ENCODE measurements at regions not wholly inside any gene's neighbourhood (a gene's known extent, or its start where the extent isn't known, plus 50 kb on each side); places are given as distances from the start of the nearest gene placed in this dataset.

- ATAC-seq (ENCODE audit: low read depth) (no peak), DNase-seq (ENCODE audit: low spot score in 2 of 2) (no peak)
- Mint-ChIP-seq H3K4me1 (no peaks in the 10 kb centered on the region), H3K4me3 (no peak overlapping the region), H3K27me3 (peaks cover 3% of the 10 kb centered on the region), H3K27ac (no peak overlapping the region), H3K36me3 (no peaks in the 10 kb centered on the region), H3K9me3 (peaks cover 10% of the 10 kb centered on the region)
These were observed 1027.0 kb downstream of the VRK1 start for GRCh38 chr14:97824218-97824617.

- Mint-ChIP-seq H3K27ac (no peak overlapping the region), H3K4me1 (no peaks in the 10 kb centered on the region), H3K4me3 (no peak overlapping the region), H3K27me3 (no peaks in the 10 kb centered on the region), H3K36me3 (no peaks in the 10 kb centered on the region), H3K9me3 (peaks cover 9% of the 10 kb centered on the region)
- no peak for ATAC-seq (ENCODE audit: low read depth)
- no peak for DNase-seq (ENCODE audit: low spot score in 2 of 2)
These were observed 1030.6 kb downstream of the VRK1 start for GRCh38 chr14:97827746-97828145.

- no peaks in the 10 kb centered on the region for H3K27me3 Mint-ChIP-seq
- ATAC-seq (ENCODE audit: low read depth) (no peak), DNase-seq (ENCODE audit: low spot score in 2 of 2) (no peak)
- no peaks in the 10 kb centered on the region for H3K4me1 Mint-ChIP-seq
- H3K36me3 Mint-ChIP-seq: no peaks in the 10 kb centered on the region
- no peak overlapping the region for H3K27ac Mint-ChIP-seq
- H3K9me3 Mint-ChIP-seq: peaks cover 6% of the 10 kb centered on the region
- no peak overlapping the region for H3K4me3 Mint-ChIP-seq
These were observed 1035.6 kb downstream of the VRK1 start for GRCh38 chr14:97832776-97833175.

GRCh38 chr14:97838986-97839385 lies 1041.8 kb downstream of the VRK1 start:
- H3K27me3 Mint-ChIP-seq: no peaks in the 10 kb centered on the region
- no peaks in the 10 kb centered on the region for H3K36me3 Mint-ChIP-seq
- no peak overlapping the region for H3K27ac Mint-ChIP-seq
- no peaks in the 10 kb centered on the region for H3K4me1 Mint-ChIP-seq
- no peak overlapping the region for H3K4me3 Mint-ChIP-seq
- H3K9me3 Mint-ChIP-seq: peaks cover 6% of the 10 kb centered on the region
- DNase-seq (ENCODE audit: low spot score in 2 of 2) (no peak), ATAC-seq (ENCODE audit: low read depth) (no peak)

- Mint-ChIP-seq H3K4me3 (no peak overlapping the region), H3K36me3 (no peaks in the 10 kb centered on the region), H3K9me3 (peaks cover 8% of the 10 kb centered on the region), H3K27me3 (no peaks in the 10 kb centered on the region), H3K4me1 (no peaks in the 10 kb centered on the region), H3K27ac (no peak overlapping the region)
- ATAC-seq (ENCODE audit: low read depth) (no peak), DNase-seq (ENCODE audit: low spot score in 2 of 2) (no peak)
These were observed 1043.0 kb downstream of the VRK1 start for GRCh38 chr14:97840159-97840558.

GRCh38 chr14:97841762-97842161 lies 1044.6 kb downstream of the VRK1 start:
- Mint-ChIP-seq H3K27ac (no peak overlapping the region), H3K4me3 (no peak overlapping the region), H3K9me3 (peaks cover 8% of the 10 kb centered on the region), H3K27me3 (no peaks in the 10 kb centered on the region), H3K36me3 (no peaks in the 10 kb centered on the region), H3K4me1 (no peaks in the 10 kb centered on the region)
- DNase-seq (ENCODE audit: low spot score in 2 of 2): no peak
- ATAC-seq (ENCODE audit: low read depth): no peak

- DNase-seq (ENCODE audit: low spot score in 2 of 2): no peak
- H3K27ac Mint-ChIP-seq: no peak overlapping the region
These were observed 1045.9 kb downstream of the VRK1 start for GRCh38 chr14:97843066-97843465.

GRCh38 chr14:97844042-97844441 lies 1046.9 kb downstream of the VRK1 start:
- H3K27me3 Mint-ChIP-seq: no peaks in the 10 kb centered on the region
- no peaks in the 10 kb centered on the region for H3K4me1 Mint-ChIP-seq
- no peak overlapping the region for H3K27ac Mint-ChIP-seq
- peaks cover 6% of the 10 kb centered on the region for H3K9me3 Mint-ChIP-seq
- no peaks in the 10 kb centered on the region for H3K36me3 Mint-ChIP-seq
- no peak overlapping the region for H3K4me3 Mint-ChIP-seq
- no peak for ATAC-seq (ENCODE audit: low read depth)
- DNase-seq (ENCODE audit: low spot score in 2 of 2): no peak

More at GRCh38 chr14:97843066-97843465, 1045.9 kb downstream of the VRK1 start:
- Mint-ChIP-seq H3K36me3 (no peaks in the 10 kb centered on the region), H3K27me3 (no peaks in the 10 kb centered on the region), H3K4me1 (no peaks in the 10 kb centered on the region), H3K9me3 (peaks cover 6% of the 10 kb centered on the region), H3K4me3 (no peak overlapping the region)
- ATAC-seq (ENCODE audit: low read depth): no peak

GRCh38 chr14:97846156-97846555 lies 1049.0 kb downstream of the VRK1 start:
- no peak overlapping the region for H3K4me3 Mint-ChIP-seq
- no peak for DNase-seq (ENCODE audit: low spot score in 2 of 2)
- peaks cover 6% of the 10 kb centered on the region for H3K9me3 Mint-ChIP-seq
- no peak for ATAC-seq (ENCODE audit: low read depth)
- H3K27ac Mint-ChIP-seq: no peak overlapping the region
- no peaks in the 10 kb centered on the region for H3K27me3 Mint-ChIP-seq
- H3K4me1 Mint-ChIP-seq: no peaks in the 10 kb centered on the region
- no peaks in the 10 kb centered on the region for H3K36me3 Mint-ChIP-seq

GRCh38 chr14:97848317-97848980 lies 1051.3 kb downstream of the VRK1 start:
- Mint-ChIP-seq H3K9me3 (peaks cover 4% of the 10 kb centered on the region), H3K27ac (no peak overlapping the region), H3K4me1 (no peaks in the 10 kb centered on the region), H3K36me3 (no peaks in the 10 kb centered on the region), H3K27me3 (no peaks in the 10 kb centered on the region), H3K4me3 (no peak overlapping the region)
- DNase-seq (ENCODE audit: low spot score in 2 of 2): no peak
- no peak for ATAC-seq (ENCODE audit: low read depth)

- no peak for DNase-seq (ENCODE audit: low spot score in 2 of 2)
- Mint-ChIP-seq H3K9me3 (peaks cover 5% of the 10 kb centered on the region), H3K4me1 (no peaks in the 10 kb centered on the region), H3K27ac (no peak overlapping the region), H3K4me3 (no peak overlapping the region), H3K36me3 (no peaks in the 10 kb centered on the region), H3K27me3 (no peaks in the 10 kb centered on the region)
- no peak for ATAC-seq (ENCODE audit: low read depth)
These were observed 1053.3 kb downstream of the VRK1 start for GRCh38 chr14:97850466-97850865.

- H3K27ac Mint-ChIP-seq: no peak overlapping the region
- no peaks in the 10 kb centered on the region for H3K27me3 Mint-ChIP-seq
- ATAC-seq (ENCODE audit: low read depth): no peak
- peaks cover 5% of the 10 kb centered on the region for H3K9me3 Mint-ChIP-seq
- no peaks in the 10 kb centered on the region for H3K36me3 Mint-ChIP-seq
- no peak overlapping the region for H3K4me3 Mint-ChIP-seq
- no peak for DNase-seq (ENCODE audit: low spot score in 2 of 2)
- H3K4me1 Mint-ChIP-seq: no peaks in the 10 kb centered on the region
These were observed 1053.7 kb downstream of the VRK1 start for GRCh38 chr14:97850886-97851285.

- ATAC-seq (ENCODE audit: low read depth) (no peak), DNase-seq (ENCODE audit: low spot score in 2 of 2) (no peak)
- Mint-ChIP-seq H3K4me3 (no peak overlapping the region), H3K4me1 (no peaks in the 10 kb centered on the region), H3K27ac (no peak overlapping the region), H3K36me3 (no peaks in the 10 kb centered on the region), H3K9me3 (peaks cover 5% of the 10 kb centered on the region), H3K27me3 (no peaks in the 10 kb centered on the region)
These were observed 1054.3 kb downstream of the VRK1 start for GRCh38 chr14:97851428-97851995.

GRCh38 chr14:97854918-97855317 lies 1057.7 kb downstream of the VRK1 start:
- Mint-ChIP-seq H3K4me3 (no peak overlapping the region), H3K27me3 (no peaks in the 10 kb centered on the region), H3K4me1 (no peaks in the 10 kb centered on the region), H3K27ac (no peak overlapping the region), H3K36me3 (no peaks in the 10 kb centered on the region), H3K9me3 (peaks cover 5% of the 10 kb centered on the region)
- no peak for ATAC-seq (ENCODE audit: low read depth)
- no peak for DNase-seq (ENCODE audit: low spot score in 2 of 2)

GRCh38 chr14:97866195-97866594 lies 1069.0 kb downstream of the VRK1 start:
- H3K27me3 Mint-ChIP-seq: no peaks in the 10 kb centered on the region
- ATAC-seq (ENCODE audit: low read depth): no peak

More at GRCh38 chr14:97866195-97866594, 1069.0 kb downstream of the VRK1 start:
- Mint-ChIP-seq H3K36me3 (no peaks in the 10 kb centered on the region), H3K4me3 (no peak overlapping the region), H3K9me3 (peaks cover 11% of the 10 kb centered on the region), H3K4me1 (no peaks in the 10 kb centered on the region), H3K27ac (no peak overlapping the region)
- DNase-seq (ENCODE audit: low spot score in 2 of 2): no peak
